Upper lobe of left lung (tissue), 6 donors: ENCODE measurements at regions not wholly inside any gene's neighbourhood (a gene's known extent, or its start where the extent isn't known, plus 50 kb on each side); places are given as distances from the start of the nearest gene placed in this dataset.

Experiments used
- ATAC-seq, 2 donors: fragments of 200-7000 bp; cut with Tn5 transposase; one replicate each; pipeline ENCODE4 v1.9.1; 2022; ENCODE audit warnings: mild to moderate bottlenecking in 2 of 2, moderate library complexity in 2 of 2; ENCODE audit not compliant: low FRiP score in 2 of 2
- DNase-seq, 2 donors: peaks; one replicate each; pipeline ENCODE4 v3.0.0-alpha.2; 2019 to 2020
- H3K27ac ChIP-seq, 4 donors: fragments of 200-600 bp; sonication (generic); one replicate each; pipeline ENCODE4 v1.5.1; 2016 to 2019
- H3K27me3 ChIP-seq, 4 donors: fragments of 200-600 bp; sonication (generic); one replicate each; pipeline ENCODE4 v1.5.1; 2017 to 2019
- H3K36me3 ChIP-seq, 4 donors: fragments of 200-600 bp; sonication (generic); one replicate each; pipeline ENCODE4 v1.5.1; 2016 to 2019
- H3K4me1 ChIP-seq, 4 donors: fragments of 200-600 bp; sonication (generic); one replicate each; pipeline ENCODE4 v1.5.1; 2018 to 2019
- H3K4me3 ChIP-seq, 4 donors: fragments of 200-600 bp; sonication (generic); one replicate each; pipeline ENCODE4 v1.5.1; 2017 to 2019; ENCODE audit warnings: mild to moderate bottlenecking in 2 of 4, moderate library complexity in 1 of 4
- H3K9me3 ChIP-seq, 4 donors: fragments of 200-600 bp; sonication (generic); one replicate each; pipeline ENCODE4 v1.5.1; 2018 to 2019
- EP300 ChIP-seq, 4 donors: sonication (generic); formaldehyde crosslinking; IDR thresholded peaks; one replicate each; pipeline ENCODE4 v1.5.1; 2017; ENCODE audit warnings: antibody characterized with exemption in 4 of 4, control low read depth in 2 of 4
- POLR2A ChIP-seq, 4 donors: fragments of 450-650 bp; IDR thresholded peaks; one replicate each; pipeline ENCODE4 v1.5.1; 2016 to 2017; ENCODE audit warnings: antibody characterized with exemption in 4 of 4, mild to moderate bottlenecking in 2 of 4
- POLR2AphosphoS5 ChIP-seq, 2 donors: sonication (generic); formaldehyde crosslinking; IDR thresholded peaks; one replicate each; pipeline ENCODE4 v1.5.1; 2017; ENCODE audit warnings: antibody characterized with exemption in 2 of 2
- WGBS, 2 donors: methylation state at CpG; one replicate each; pipeline ENCODE4 v1.1.5; 2017 to 2018; 5-methylcytosine and 5-hydroxymethylcytosine counted together
- TF ChIP-seq, protein P1 (sequence below), 6 experiments: fragments of 450-650 bp in 4 of 6; fragments of 200-600 bp in 2 of 6; sonication (generic) in 2 of 6; IDR thresholded peaks; one replicate each; pipeline ENCODE4 v1.5.1; 2016 to 2019; ENCODE audit warnings: antibody characterized with exemption in 6 of 6
- donor health status: DM: no; HTN: no; CAD: no; lungs with moderate emphysema.
- donor health status: DM: no; HTN: yes; CAD: no; lungs with severe emphysema.

DNA sequence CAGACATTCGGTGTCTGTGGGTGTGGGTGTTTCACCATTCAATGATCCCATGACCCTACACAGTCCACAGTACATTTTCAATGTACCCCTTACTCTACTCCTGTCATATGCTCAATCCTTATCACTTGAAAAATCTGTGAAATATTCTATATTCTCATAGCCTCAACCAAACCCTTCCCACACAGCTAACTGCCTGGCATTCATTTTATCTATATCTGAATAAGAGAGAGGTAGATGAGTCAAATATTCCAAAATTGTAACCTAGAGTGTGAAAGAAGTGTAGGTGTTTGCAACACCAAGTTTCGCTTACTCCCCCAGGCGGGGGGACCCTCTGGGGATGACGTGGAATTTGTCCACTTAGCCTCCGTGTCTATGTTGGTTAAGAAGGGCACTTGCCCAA, 354.8 kb downstream of the ETS1 start:
- WGBS, 2 donors = 93 to 97% methylated on average over 5 of the region's 5 CpGs
- Histone ChIP-seq H3K4me1 (peaks cover 0 to 6% (median 0%) of the 10 kb centered on the region in 4 donors), H3K27ac (no peak overlapping the region), H3K4me3 (no peak overlapping the region), H3K9me3 (no peaks in the 10 kb centered on the region), H3K36me3 (no peaks in the 10 kb centered on the region), H3K27me3 (no peaks in the 10 kb centered on the region)
- TF ChIP-seq POLR2AphosphoS5 (IDR thresholded peaks at IDR 0.05) (no peak), EP300 (IDR thresholded peaks at IDR 0.05) (no peak), POLR2A (IDR thresholded peaks at IDR 0.05) (no peak)
- TF ChIP-seq, protein P1, sequence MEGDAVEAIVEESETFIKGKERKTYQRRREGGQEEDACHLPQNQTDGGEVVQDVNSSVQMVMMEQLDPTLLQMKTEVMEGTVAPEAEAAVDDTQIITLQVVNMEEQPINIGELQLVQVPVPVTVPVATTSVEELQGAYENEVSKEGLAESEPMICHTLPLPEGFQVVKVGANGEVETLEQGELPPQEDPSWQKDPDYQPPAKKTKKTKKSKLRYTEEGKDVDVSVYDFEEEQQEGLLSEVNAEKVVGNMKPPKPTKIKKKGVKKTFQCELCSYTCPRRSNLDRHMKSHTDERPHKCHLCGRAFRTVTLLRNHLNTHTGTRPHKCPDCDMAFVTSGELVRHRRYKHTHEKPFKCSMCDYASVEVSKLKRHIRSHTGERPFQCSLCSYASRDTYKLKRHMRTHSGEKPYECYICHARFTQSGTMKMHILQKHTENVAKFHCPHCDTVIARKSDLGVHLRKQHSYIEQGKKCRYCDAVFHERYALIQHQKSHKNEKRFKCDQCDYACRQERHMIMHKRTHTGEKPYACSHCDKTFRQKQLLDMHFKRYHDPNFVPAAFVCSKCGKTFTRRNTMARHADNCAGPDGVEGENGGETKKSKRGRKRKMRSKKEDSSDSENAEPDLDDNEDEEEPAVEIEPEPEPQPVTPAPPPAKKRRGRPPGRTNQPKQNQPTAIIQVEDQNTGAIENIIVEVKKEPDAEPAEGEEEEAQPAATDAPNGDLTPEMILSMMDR (IDR thresholded peaks at IDR 0.05) = no peak
- DNase-seq = no peak
- no peak for ATAC-seq

DNA sequence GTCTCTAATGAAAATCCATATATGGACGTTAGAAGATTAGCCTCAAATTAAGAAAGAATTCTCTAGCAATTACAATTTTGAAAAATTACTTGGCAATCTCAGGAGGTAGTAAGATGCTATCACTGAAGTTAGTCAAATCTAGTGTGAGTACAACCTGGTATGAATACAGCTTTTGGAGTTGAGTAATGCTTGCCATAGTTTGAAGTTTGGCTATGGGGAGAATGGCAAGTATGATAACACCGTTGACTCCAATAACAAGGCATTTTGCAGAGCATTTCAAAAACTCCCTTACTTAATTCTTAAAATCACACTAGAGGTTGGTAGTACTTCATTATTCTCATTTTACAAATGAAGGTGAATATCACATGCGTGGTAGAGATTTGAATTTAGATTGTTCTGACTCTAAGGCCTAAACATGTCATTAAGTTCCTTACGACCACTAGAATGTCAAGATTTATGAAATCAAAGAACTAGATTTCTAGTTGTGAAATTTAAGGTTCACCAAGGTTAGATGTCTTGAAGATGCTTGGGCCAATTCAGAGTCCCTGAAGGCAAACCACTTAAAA, 355.4 kb downstream of the ETS1 start:
- no peak for DNase-seq
- Histone ChIP-seq H3K9me3 (no peaks in the 10 kb centered on the region), H3K27ac (no peak overlapping the region), H3K36me3 (no peaks in the 10 kb centered on the region), H3K4me1 (peaks cover 0 to 6% (median 0%) of the 10 kb centered on the region in 4 donors), H3K4me3 (no peak overlapping the region), H3K27me3 (no peaks in the 10 kb centered on the region)
- TF ChIP-seq POLR2A (IDR thresholded peaks at IDR 0.05) (no peak), POLR2AphosphoS5 (IDR thresholded peaks at IDR 0.05) (no peak), EP300 (IDR thresholded peaks at IDR 0.05) (no peak)
- TF ChIP-seq, protein P1 (IDR thresholded peaks at IDR 0.05) = no peak
- 96% methylated on average over 4 of the region's 4 CpGs for WGBS, 2 donors
- ATAC-seq = no peak

- H3K27ac ChIP-seq = no peak overlapping the region
- no peak for ATAC-seq
- H3K36me3 ChIP-seq = no peaks in the 10 kb centered on the region
- H3K4me3 ChIP-seq = no peak overlapping the region
- no peak for DNase-seq
- no peaks in the 10 kb centered on the region for H3K9me3 ChIP-seq
- no peaks in the 10 kb centered on the region for H3K4me1 ChIP-seq
- no peak for TF ChIP-seq EP300 (IDR thresholded peaks at IDR 0.05)
- TF ChIP-seq POLR2AphosphoS5 (IDR thresholded peaks at IDR 0.05) = no peak
- TF ChIP-seq, protein P1 (IDR thresholded peaks at IDR 0.05) = no peak
- no peak for TF ChIP-seq POLR2A (IDR thresholded peaks at IDR 0.05)
- no peaks in the 10 kb centered on the region for H3K27me3 ChIP-seq
- WGBS, 2 donors = 89 to 99% methylated on average over 3 of the region's 3 CpGs
Observed at GRCh38 chr11:128227466-128227865, 359.9 kb downstream of the ETS1 start.

DNA sequence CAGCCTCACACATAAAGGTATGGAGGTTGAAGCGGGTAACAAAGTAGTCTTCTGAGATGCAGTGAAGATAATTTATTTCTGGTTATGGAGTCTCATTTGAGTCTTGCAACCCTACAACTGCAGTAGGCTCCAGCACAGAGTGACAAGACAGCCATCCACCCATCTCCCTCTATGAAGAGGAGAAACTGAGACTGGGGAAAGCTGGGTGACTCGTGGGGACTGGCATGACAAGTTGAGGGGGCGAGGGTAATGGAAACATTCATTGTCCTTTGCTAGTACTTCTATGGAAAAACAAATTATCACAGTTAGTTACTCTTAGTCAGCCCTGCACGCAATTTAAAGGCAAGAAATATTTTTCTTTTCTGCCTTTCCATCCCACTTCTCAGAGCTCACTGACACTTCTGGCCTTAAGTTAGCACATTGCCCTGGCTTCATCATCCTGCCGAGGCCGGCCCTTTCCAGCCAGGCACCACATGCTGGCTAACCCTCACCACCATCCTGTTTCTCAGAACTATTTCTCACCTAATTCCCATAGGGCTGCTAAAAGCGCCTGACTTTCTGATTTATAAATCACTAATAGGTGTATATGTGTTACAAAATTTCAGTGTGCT, 361.1 kb downstream of the ETS1 start:
- Histone ChIP-seq H3K36me3 (no peaks in the 10 kb centered on the region), H3K27ac (no peak overlapping the region), H3K4me3 (no peak overlapping the region), H3K9me3 (no peaks in the 10 kb centered on the region), H3K27me3 (no peaks in the 10 kb centered on the region), H3K4me1 (no peaks in the 10 kb centered on the region)
- DNase-seq (no peak), ATAC-seq (no peak)
- no peak for TF ChIP-seq POLR2A (IDR thresholded peaks at IDR 0.05)
- no peak for TF ChIP-seq POLR2AphosphoS5 (IDR thresholded peaks at IDR 0.05)
- TF ChIP-seq EP300 (IDR thresholded peaks at IDR 0.05) = no peak
- TF ChIP-seq, protein P1 (IDR thresholded peaks at IDR 0.05) = no peak
- WGBS, 2 donors = 94 to 97% methylated on average over 7 of the region's 7 CpGs
